Progenitor cell of endocrine pancreas (in vitro differentiated cells): ENCODE measurements at regions not wholly inside any gene's neighbourhood (a gene's known extent, or its start where the extent isn't known, plus 50 kb on each side); places are given as distances from the start of the nearest gene placed in this dataset.
"Not testable (repeated sequence)": the region's sequence is repeated elsewhere in the genome, so short reads cannot be mapped to it uniquely, and the experiment has no call there.

ENCODE experiments used
- DNase-seq: peaks from one replicate; pipeline ENCODE4 v3.0.0; 2021; ENCODE audit warnings: low spot score; ENCODE audit not compliant: unreplicated experiment
- H3K27ac Mint-ChIP-seq: 2 replicates; pipeline ENCODE4 v1.8.0; 2021; ENCODE audit warnings: mild to moderate bottlenecking, moderate library complexity, mixed read lengths
- H3K27me3 Mint-ChIP-seq: 2 replicates; pipeline ENCODE4 v1.8.0; 2021; ENCODE audit warnings: mixed read lengths
- H3K36me3 Mint-ChIP-seq: 2 replicates; pipeline ENCODE4 v1.8.0; 2022; ENCODE audit warnings: mixed read lengths; ENCODE audit not compliant: insufficient read depth
- H3K4me1 Mint-ChIP-seq: 2 replicates; pipeline ENCODE4 v1.8.0; 2021; ENCODE audit warnings: low read depth, mixed read lengths
- H3K4me3 Mint-ChIP-seq: 2 replicates; pipeline ENCODE4 v1.8.0; 2021; ENCODE audit warnings: low read depth, mild to moderate bottlenecking, moderate library complexity, mixed read lengths
- H3K9me3 Mint-ChIP-seq: 2 replicates; pipeline ENCODE4 v1.8.0; 2021; ENCODE audit warnings: low read depth, mixed read lengths
- CTCF ChIP-seq: fragments of 200-600 bp; sonication (generic); IDR thresholded peaks from one replicate; pipeline ENCODE4 v1.5.0; 2021; ENCODE audit warnings: antibody characterized with exemption, mild to moderate bottlenecking; ENCODE audit not compliant: unreplicated experiment

GRCh38 chr4:66372706-66373105 is 702.4 kb upstream of the EPHA5 start:
- Mint-ChIP-seq H3K4me3 (no peak overlapping the region), H3K36me3 (no peaks in the 10 kb centered on the region), H3K27ac (no peak overlapping the region), H3K9me3 (no peaks in the 10 kb centered on the region), H3K4me1 (peaks cover 2% of the 10 kb centered on the region), H3K27me3 (no peaks in the 10 kb centered on the region)
- no peak for TF ChIP-seq CTCF
- no peak for DNase-seq

GRCh38 chr4:66367043-66367660 is 696.9 kb upstream of the EPHA5 start:
- Mint-ChIP-seq H3K9me3 (peaks cover 3% of the 10 kb centered on the region), H3K27me3 (no peaks in the 10 kb centered on the region), H3K4me3 (no peak overlapping the region), H3K27ac (no peak overlapping the region), H3K4me1 (peaks cover 3% of the 10 kb centered on the region), H3K36me3 (no peaks in the 10 kb centered on the region)
- TF ChIP-seq CTCF: no peak
- DNase-seq: no peak

GRCh38 chr4:66360395-66360794 is 690.1 kb upstream of the EPHA5 start:
- not testable (repeated sequence) for H3K36me3 Mint-ChIP-seq, H3K27me3 Mint-ChIP-seq, DNase-seq, H3K27ac Mint-ChIP-seq, H3K4me3 Mint-ChIP-seq, H3K9me3 Mint-ChIP-seq
- peaks cover 15% of the 10 kb centered on the region for H3K4me1 Mint-ChIP-seq

- Mint-ChIP-seq H3K4me1 (peaks cover 14% of the 10 kb centered on the region), H3K27me3 (no peaks in the 10 kb centered on the region), H3K9me3 (no peaks in the 10 kb centered on the region), H3K36me3 (no peaks in the 10 kb centered on the region), H3K27ac (peak overlapping the region; percentile 68), H3K4me3 (no peak overlapping the region)
- DNase-seq: no peak
- TF ChIP-seq CTCF: no peak
Measured at GRCh38 chr4:66357316-66357715, 687.0 kb upstream of the EPHA5 start.

- H3K27me3 Mint-ChIP-seq: no peaks in the 10 kb centered on the region
- TF ChIP-seq CTCF: no peak
- H3K9me3 Mint-ChIP-seq: no peaks in the 10 kb centered on the region
- DNase-seq: no peak
- no peaks in the 10 kb centered on the region for H3K36me3 Mint-ChIP-seq
- no peak overlapping the region for H3K27ac Mint-ChIP-seq
- peaks cover 14% of the 10 kb centered on the region for H3K4me1 Mint-ChIP-seq
- H3K4me3 Mint-ChIP-seq: no peak overlapping the region
Measured at GRCh38 chr4:66355328-66355727, 685.0 kb upstream of the EPHA5 start.

GRCh38 chr4:66351761-66352160 is 681.5 kb upstream of the EPHA5 start:
- no peak for TF ChIP-seq CTCF
- Mint-ChIP-seq H3K9me3 (peaks cover 3% of the 10 kb centered on the region), H3K36me3 (no peaks in the 10 kb centered on the region), H3K27me3 (no peaks in the 10 kb centered on the region), H3K4me3 (no peak overlapping the region), H3K27ac (no peak overlapping the region), H3K4me1 (no peaks in the 10 kb centered on the region)
- no peak for DNase-seq
